ENCODE measurements at regions not wholly inside any gene's neighbourhood (a gene's known extent, or its start where the extent isn't known, plus 50 kb on each side); places are given as distances from the start of the nearest gene placed in this dataset.

- ATAC-seq (no peak), DNase-seq (ENCODE audit: extremely low read depth in 1 of 4, low spot score in 3 of 4) (no peak), FAIRE-seq (no peak)
- Histone ChIP-seq H4K20me1 (replicated peaks; ENCODE audit: control insufficient read depth, insufficient read depth, low read length) (no peaks in the 10 kb centered on the region), H3K9me3 (replicated peaks; ENCODE audit: control insufficient read depth, insufficient read depth, low read depth, low read length) (peaks cover 2% of the 10 kb centered on the region; the same call in 1 of the 2 replicates), H3K4me2 (ENCODE audit: insufficient read depth, low read length) (no peak overlapping the region), H3K9ac (ENCODE audit: insufficient read depth in 1 of 2, low read depth in 2 of 2, low read length in 2 of 2) (no peak overlapping the region), H3K27ac (ENCODE audit: extremely low read depth, low read depth, low read length) (no peak overlapping the region), H3K79me2 (ENCODE audit: control insufficient read depth, insufficient read depth, low read length) (no peaks in the 10 kb centered on the region), H3K36me3 (ENCODE audit: control insufficient read depth, insufficient read depth, low read length) (no peaks in the 10 kb centered on the region), H3K27me3 (ENCODE audit: control insufficient read depth in 2 of 2, insufficient read depth in 2 of 2, low read length in 2 of 2) (no peaks in the 10 kb centered on the region), H3K9me1 (ENCODE audit: control insufficient read depth, insufficient read depth, low read length) (no peaks in the 10 kb centered on the region), H3K4me3 (no peak overlapping the region), H3K4me1 (replicated peaks in 1 of 2; ENCODE audit: control insufficient read depth in 2 of 2, insufficient read depth in 2 of 2, low read length in 2 of 2) (no peaks in the 10 kb centered on the region), H2AFZ (ENCODE audit: low read depth, low read length) (no peak overlapping the region)
- 5% methylated on average over 3 of the region's 3 CpGs for WGBS (ENCODE audit: insufficient coverage, low coverage, missing lambda C conversion rate)
- intact Hi-C loops (cut with micrococcal nuclease) (no loop called here), in situ Hi-C loops (cut with MboI) (no loop called here)
- POLR2A ChIA-PET, result no interaction called here
- no peak for TF ChIP-seq SMAD3 (CRISPR knock-in tag; conservative IDR thresholded peaks at IDR 0.05)
- no peak for TF ChIP-seq ZNF140 (CRISPR knock-in tag; IDR thresholded peaks at IDR 0.05)
- no peak for TF ChIP-seq IRF2 (CRISPR knock-in tag; IDR thresholded peaks at IDR 0.05)
- no peak for TF ChIP-seq ESRRB (CRISPR knock-in tag; IDR thresholded peaks at IDR 0.05; ENCODE audit: borderline replicate concordance)
- no peak for TF ChIP-seq HLTF (IDR thresholded peaks at IDR 0.05)
- TF ChIP-seq CXXC5 (CRISPR knock-in tag; IDR thresholded peaks at IDR 0.05), result no peak
- TF ChIP-seq HEY1 (CRISPR knock-in tag; IDR thresholded peaks at IDR 0.05; ENCODE audit: borderline replicate concordance), result no peak
- no peak for TF ChIP-seq POLR2A (conservative IDR thresholded peaks at IDR 0.05)
- TF ChIP-seq, protein P1, sequence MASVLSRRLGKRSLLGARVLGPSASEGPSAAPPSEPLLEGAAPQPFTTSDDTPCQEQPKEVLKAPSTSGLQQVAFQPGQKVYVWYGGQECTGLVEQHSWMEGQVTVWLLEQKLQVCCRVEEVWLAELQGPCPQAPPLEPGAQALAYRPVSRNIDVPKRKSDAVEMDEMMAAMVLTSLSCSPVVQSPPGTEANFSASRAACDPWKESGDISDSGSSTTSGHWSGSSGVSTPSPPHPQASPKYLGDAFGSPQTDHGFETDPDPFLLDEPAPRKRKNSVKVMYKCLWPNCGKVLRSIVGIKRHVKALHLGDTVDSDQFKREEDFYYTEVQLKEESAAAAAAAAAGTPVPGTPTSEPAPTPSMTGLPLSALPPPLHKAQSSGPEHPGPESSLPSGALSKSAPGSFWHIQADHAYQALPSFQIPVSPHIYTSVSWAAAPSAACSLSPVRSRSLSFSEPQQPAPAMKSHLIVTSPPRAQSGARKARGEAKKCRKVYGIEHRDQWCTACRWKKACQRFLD (CRISPR knock-in tag; IDR thresholded peaks at IDR 0.05), result no peak
- no peak for TF ChIP-seq SLC30A9 (CRISPR knock-in tag; IDR thresholded peaks at IDR 0.05)
- CTCF ChIA-PET (ENCODE audit: low intra/inter-chr PET ratio), result no interaction called here
- no TSS peak for BruUV-seq (replicated peaks)
These were observed 324.7 kb upstream of the RARB start for GRCh38 chr3:25103391-25103790.

Data from K562 (cell line).